ENCODE measurements at regions not wholly inside any gene's neighbourhood (a gene's known extent, or its start where the extent isn't known, plus 50 kb on each side); places are given as distances from the start of the nearest gene placed in this dataset.
"Not testable (repeated sequence)": the region's sequence is repeated elsewhere in the genome, so short reads cannot be mapped to it uniquely, and the experiment has no call there.

DNA sequence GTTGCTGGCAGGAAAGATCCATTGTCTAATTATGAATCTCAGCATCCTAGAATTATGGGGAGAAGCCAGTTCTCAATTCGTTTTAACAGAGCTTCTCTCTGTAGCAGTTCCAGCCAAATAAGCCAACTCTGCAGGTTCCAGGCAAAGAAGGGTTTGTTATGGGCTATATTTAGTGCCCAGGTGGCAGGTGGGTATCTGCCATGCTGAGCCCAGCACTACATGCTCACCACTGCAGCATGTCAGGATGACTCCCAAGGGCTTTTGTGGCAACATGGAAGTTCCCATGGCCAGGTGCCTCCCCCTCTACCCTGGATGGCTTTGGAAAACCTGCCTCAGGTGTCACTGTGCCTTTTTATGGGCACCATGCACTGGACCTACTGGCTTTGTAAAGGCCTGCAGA lies 74.5 kb upstream of the KCNK12 start:
- H3K4me3 ChIP-seq (ENCODE audit: low read length): no peak overlapping the region
- no peak for TF ChIP-seq ZNF274 (IDR thresholded peaks at IDR 0.05; ENCODE audit: low read depth, low read length)

DNA sequence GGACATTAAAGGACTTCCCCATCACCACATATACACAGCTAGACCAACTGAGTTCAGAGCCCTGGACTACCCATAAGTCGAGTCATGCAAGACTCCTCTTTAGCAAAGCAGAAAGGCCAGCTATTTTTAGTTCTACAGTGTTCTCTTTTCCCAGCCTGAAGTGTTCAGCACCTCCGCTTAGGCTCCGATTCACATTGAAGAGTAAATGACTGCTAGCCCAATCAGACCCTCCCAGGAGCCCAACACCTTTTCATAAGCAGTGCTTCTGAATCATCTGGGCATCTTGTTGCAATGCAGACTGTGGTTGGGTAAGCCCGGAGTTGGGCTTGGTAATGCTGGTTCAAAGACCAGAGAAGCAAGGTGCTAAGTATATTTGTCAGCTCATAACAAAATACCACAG lies 73.6 kb upstream of the KCNK12 start:
- no peak overlapping the region for H3K4me3 ChIP-seq (ENCODE audit: low read length)
- no peak for TF ChIP-seq ZNF274 (IDR thresholded peaks at IDR 0.05; ENCODE audit: low read depth, low read length)

DNA sequence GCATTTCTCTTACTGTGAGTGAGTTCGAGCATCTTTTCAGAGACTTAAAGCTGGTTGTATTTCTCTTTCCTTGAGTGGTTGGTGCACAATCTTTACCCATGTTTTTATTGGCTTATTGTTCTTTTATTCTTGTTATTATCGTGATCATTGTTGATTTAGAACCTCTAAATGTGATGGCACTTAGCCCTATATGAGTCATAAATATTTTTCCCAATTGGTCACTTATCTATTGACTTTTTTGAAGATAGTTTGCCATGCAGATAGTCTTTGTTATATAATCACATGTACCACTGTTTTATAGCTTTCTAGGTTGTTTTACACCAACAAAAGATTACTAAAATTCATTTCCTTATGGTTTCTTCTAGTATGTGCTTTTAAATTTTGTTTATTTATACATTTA lies 70.6 kb upstream of the KCNK12 start:
- no peak for TF ChIP-seq ZNF274 (IDR thresholded peaks at IDR 0.05; ENCODE audit: low read depth, low read length)
- no peak overlapping the region for H3K4me3 ChIP-seq (ENCODE audit: low read length)

GRCh38 chr2:47640356-47640755 lies 69.6 kb upstream of the KCNK12 start:
- H3K4me3 ChIP-seq (ENCODE audit: low read length): no peak overlapping the region
- TF ChIP-seq ZNF274 (IDR thresholded peaks at IDR 0.05; ENCODE audit: low read depth, low read length): no peak

GRCh38 chr2:47639467-47639866 lies 68.7 kb upstream of the KCNK12 start:
- no peak for TF ChIP-seq ZNF274 (IDR thresholded peaks at IDR 0.05; ENCODE audit: low read depth, low read length)
- no peak overlapping the region for H3K4me3 ChIP-seq (ENCODE audit: low read length)

DNA sequence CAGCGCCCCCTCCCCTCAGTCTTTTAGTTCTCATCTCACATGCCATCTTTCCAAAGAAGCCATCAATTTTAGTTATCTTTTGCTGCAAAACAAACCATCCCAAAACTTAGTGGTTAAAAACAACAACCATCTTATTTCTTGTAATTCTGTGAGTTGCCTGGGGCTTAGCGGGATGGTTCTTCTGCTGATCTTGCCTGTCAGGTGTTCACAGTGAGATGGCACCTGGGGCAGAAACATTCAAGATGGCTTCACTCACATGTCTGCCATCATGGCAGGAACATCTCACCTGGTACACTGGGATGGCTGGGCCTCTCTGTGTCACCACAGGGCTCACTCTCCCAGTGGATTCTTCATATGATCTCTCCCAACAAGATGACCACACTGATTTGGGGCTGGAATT lies 67.6 kb upstream of the KCNK12 start:
- no peak overlapping the region for H3K4me3 ChIP-seq (ENCODE audit: low read length)
- TF ChIP-seq ZNF274 (IDR thresholded peaks at IDR 0.05; ENCODE audit: low read depth, low read length): no peak

DNA sequence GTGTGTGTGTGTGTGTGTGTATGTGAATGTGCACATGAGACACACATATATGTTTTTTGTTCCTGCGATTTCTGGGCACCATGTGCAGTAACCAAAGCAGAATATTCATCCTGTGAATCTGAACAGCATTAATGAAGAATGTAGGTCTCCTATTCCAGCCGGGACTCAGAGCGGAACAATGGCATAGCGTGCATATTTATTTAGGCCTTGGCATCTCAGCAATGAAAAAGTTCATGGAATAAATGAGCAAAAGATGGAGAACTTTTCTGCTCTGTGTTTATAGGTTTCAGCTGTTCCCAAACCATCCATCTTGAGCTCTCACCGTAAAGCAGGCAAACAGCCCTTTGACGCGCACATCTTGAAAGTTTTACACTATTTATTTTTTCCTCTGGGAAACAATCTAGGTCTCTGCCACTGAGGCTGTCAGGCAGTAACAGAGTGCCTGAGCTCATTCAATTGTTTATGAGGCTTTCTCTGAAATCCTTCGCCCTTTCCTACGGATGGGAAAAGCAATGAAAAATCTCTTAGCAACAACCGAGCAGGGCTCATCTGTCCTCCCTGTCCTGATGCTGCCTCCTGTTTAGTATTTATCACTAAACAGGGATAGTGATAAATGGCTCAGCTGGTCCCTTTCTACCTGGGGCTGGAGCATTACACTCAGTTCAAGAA lies 65.9 kb upstream of the KCNK12 start:
- H3K4me3 ChIP-seq (ENCODE audit: low read length): no peak overlapping the region
- TF ChIP-seq ZNF274 (IDR thresholded peaks at IDR 0.05; ENCODE audit: low read depth, low read length): no peak

- H3K4me3 ChIP-seq (ENCODE audit: low read length): no peak overlapping the region
These were observed 65.4 kb upstream of the KCNK12 start for GRCh38 chr2:47636176-47636575.

GRCh38 chr2:47632754-47633153 lies 62.0 kb upstream of the KCNK12 start:
- no peak overlapping the region for H3K4me3 ChIP-seq (ENCODE audit: low read length)
- TF ChIP-seq ZNF274 (IDR thresholded peaks at IDR 0.05; ENCODE audit: low read depth, low read length): no peak

More at GRCh38 chr2:47636176-47636575, 65.4 kb upstream of the KCNK12 start:
- TF ChIP-seq ZNF274 (IDR thresholded peaks at IDR 0.05; ENCODE audit: low read depth, low read length): no peak

GRCh38 chr2:47631792-47632398 lies 61.1 kb upstream of the KCNK12 start:
- no peak for TF ChIP-seq ZNF274 (IDR thresholded peaks at IDR 0.05; ENCODE audit: low read depth, low read length)

GRCh38 chr2:47631306-47631705 lies 60.5 kb upstream of the KCNK12 start:
- H3K4me3 ChIP-seq (ENCODE audit: low read length): no peak overlapping the region
- TF ChIP-seq ZNF274 (IDR thresholded peaks at IDR 0.05; ENCODE audit: low read depth, low read length): no peak

More at GRCh38 chr2:47631792-47632398, 61.1 kb upstream of the KCNK12 start:
- no peak overlapping the region for H3K4me3 ChIP-seq (ENCODE audit: low read length)

GRCh38 chr2:47629501-47630460 lies 59.0 kb upstream of the KCNK12 start:
- TF ChIP-seq ZNF274 (IDR thresholded peaks at IDR 0.05; ENCODE audit: low read depth, low read length): no peak

GRCh38 chr2:47628904-47629303 lies 58.1 kb upstream of the KCNK12 start:
- TF ChIP-seq ZNF274 (IDR thresholded peaks at IDR 0.05; ENCODE audit: low read depth, low read length): no peak
- H3K4me3 ChIP-seq (ENCODE audit: low read length): no peak overlapping the region

More at GRCh38 chr2:47629501-47630460, 59.0 kb upstream of the KCNK12 start:
- H3K4me3 ChIP-seq (ENCODE audit: low read length): no peak overlapping the region

DNA sequence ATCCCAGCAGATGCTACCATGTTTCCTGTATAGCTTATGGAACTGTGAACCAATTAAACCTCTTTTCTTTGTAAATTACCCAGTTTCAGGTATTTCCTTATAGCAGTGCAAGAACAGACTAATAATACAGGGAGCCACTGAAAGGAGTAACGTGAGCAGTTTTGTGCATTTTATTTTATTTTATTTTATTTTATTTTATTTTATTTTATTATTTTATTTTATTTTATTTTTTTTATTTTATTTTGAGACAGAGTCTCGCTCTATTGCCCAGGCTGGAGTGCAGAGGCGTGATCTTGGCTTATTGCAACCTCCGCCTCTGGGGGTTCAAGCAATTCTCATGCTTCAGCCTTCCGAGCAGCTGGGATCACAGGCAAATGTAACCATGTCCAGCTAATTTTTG lies 55.9 kb upstream of the KCNK12 start:
- TF ChIP-seq ZNF274 (IDR thresholded peaks at IDR 0.05; ENCODE audit: low read depth, low read length): no peak
- H3K4me3 ChIP-seq (ENCODE audit: low read length): no peak overlapping the region

GRCh38 chr2:47623140-47623539 lies 52.4 kb upstream of the KCNK12 start:
- H3K4me3 ChIP-seq (ENCODE audit: low read length): not testable (repeated sequence)
